Fibroblast of gingiva (primary cell): ENCODE measurements at regions not wholly inside any gene's neighbourhood (a gene's known extent, or its start where the extent isn't known, plus 50 kb on each side); places are given as distances from the start of the nearest gene placed in this dataset.
"Not testable (repeated sequence)": the region's sequence is repeated elsewhere in the genome, so short reads cannot be mapped to it uniquely, and the experiment has no call there.

Experiments used
- DNase-seq: peaks from one replicate; pipeline ENCODE4 v3.0.0-alpha.2; 2011; ENCODE audit warnings: low read depth

DNA sequence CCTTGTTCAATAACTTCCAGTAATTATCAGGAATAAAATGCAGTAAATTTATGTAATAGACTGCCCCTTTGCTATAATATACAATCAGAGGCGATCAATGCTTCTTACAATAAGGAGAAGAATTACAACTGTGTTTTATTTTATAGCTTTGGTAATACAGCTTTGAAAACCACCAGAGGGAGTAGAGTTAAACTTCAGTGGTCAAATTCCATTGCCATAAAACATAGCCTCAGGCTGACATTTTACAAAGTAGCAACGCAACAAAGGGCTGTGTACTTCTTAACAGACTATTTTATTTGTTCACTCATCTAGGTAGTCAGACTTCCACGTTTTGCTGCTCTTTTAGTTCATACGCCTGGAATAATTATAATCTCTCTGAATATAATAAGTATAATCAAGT is 58.5 kb downstream of the TEX13C start:
- no peak for DNase-seq

DNA sequence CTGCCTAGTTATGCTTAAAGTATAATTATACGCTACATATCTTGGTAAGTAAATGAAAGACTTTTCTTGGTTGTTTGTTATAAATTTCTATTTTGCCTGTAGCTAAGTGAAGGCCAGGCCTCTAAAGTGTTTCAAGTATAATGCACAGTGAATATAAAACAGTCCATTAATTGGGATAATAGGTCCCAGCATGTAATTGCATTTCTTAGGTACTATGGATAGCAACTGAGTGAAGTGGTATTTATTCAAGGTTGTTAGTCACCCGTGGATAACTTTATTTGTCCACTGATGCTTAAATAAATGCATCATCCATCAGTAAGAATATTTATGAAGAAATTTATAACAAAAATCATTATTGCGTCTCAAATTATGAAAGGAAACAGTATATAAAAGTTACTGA is 59.1 kb downstream of the TEX13C start:
- DNase-seq = no peak

DNA sequence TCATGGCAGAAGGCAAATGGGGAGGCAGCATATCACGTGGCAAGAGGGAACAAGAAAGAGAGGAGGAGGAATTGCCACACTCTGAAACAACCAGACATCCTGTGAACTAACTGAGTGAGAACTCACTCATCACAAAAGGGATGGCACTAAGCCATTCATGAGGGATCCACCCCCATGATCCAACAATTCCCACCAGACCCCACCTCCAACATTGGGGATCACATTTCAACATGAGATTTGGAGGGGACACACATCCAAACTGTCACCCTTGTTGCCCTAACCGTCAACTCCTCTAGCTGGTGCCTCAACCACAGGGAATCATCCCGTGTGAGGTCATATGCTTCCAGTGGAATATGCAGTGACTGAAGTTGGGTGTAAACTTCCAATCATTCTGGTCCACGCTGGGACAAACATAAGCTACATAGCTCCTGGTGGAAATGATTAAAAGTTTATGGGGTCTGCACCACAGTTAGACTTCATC is 62.5 kb downstream of the TEX13C start:
- no peak for DNase-seq

GRCh38 chrX:125382889-125383288 is 63.2 kb downstream of the TEX13C start:
- no peak for DNase-seq

DNA sequence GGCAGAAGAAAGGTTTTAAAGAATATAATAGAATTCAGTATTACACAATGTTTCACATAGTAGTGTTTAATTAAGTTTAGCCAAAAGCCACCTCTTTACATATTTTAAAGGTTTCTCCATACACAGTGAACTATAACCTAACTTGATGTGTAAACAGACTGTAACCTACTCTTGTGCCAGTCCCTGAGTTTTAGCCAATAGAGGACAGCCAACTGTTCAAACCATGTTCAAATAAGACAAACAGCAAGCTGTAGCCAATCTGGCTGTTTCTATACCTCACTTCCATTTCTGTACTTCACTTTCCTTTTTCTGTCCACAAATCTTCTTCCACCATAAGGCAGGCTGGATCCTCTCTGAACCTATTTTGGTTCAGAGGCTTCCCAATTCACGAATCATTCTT is 65.2 kb downstream of the TEX13C start:
- no peak for DNase-seq

- DNase-seq = no peak
These were observed 68.3 kb downstream of the TEX13C start for GRCh38 chrX:125387945-125388344.

GRCh38 chrX:125394449-125394848 is 74.8 kb downstream of the TEX13C start:
- DNase-seq = no peak

DNA sequence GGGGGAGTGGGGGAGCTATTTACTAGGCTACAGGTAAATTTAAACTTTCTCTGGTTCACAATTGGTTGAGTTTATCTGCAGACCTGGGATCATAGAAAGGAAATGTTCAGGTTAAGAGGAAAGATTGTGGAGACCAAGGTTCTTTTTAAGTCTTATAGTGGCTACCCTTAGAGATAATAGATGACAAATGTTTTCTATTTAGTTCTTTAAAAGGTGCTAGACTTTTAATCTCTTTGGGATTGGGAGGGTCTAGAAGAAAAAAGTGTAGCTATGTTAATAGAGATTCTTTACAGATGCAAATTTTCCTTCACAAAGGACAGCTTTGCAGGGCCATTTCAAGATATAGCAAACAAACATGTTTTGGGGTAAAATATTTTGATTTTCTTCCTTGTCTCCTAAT is 76.0 kb downstream of the TEX13C start:
- no peak for DNase-seq

DNA sequence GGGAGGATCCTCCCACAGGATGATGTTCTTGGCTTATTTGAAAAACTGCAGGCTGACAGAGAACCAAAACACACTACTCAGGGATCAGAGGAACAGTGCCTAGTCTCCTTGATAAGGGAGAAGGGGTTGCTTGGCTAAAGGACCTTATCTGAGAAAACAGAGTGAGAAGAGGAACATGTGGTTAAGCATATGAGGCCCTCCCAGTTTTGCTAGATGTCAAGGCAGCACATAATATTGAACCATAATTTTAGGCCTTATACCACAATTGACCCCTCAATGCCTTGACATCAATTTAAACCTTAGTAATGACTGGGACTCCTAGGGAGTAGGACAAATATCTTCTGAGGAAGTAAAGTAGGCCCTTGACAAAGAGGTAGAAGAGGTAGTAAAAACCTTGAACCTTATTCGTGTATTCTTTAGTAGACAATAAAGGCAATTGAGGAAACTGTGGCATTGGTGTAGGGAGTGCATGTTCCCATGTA is 79.3 kb downstream of the TEX13C start:
- DNase-seq = no peak

DNA sequence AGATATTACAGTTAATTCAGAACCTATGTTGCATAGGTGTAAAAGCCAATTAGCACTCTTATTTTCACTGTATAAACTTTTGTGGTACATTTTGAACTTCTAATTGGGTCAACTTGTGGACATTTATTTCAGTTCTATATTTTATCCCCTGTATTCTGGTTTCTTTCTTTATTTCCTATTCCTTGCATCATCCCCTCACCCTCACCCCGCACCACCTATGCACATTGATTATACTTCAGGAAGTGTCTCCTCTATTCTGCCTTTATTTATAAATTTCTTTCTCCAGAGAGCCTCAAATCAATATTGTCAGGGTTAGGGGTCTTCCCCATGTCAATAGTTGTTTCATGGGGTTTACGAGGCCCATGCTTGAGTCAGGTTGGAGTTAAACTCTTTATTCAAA is 83.1 kb downstream of the TEX13C start:
- DNase-seq = no peak

DNA sequence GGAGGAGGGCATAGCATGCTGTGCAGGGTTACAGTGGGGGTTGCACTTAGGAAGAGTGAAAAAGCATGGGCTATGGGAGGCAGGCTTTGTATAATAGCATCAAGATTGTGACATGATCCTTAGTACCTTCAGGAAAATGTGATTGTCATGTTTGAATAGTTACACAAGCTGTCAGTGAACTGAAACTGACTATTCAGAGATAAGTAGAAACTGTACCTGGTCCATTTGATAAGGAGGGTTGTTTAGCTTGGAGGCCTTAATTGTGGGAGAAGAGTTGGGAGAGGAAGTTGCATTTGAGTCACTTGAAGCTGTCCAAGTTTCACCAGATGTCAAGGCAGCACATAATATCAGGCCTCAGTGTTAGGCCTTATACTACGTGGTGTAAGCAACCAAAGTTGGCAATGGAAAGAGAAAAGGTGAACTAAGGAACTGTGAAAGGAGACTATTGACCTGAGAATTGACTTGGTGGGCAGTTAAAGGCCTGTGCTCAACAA is 85.0 kb downstream of the TEX13C start:
- DNase-seq = no peak

DNA sequence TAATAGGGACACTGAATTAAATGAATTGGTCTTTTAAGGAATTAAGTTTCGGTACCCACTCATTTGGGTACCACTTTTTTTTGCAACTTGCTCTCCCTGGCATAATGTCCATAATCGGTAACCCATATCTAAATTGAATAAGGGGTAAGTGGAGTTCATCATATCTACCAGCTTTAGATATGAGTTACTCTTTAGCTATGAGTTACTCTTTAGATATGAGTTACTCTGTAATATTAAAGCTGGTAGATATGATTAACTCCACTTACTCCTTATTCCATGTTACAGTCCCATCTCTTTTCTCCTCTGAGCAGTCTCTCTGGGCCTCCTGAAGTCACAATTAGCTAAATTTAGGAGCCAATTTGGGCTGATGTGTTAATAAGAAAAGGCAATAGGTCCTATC is 85.7 kb downstream of the TEX13C start:
- DNase-seq = no peak

- DNase-seq = no peak
These were observed 87.6 kb downstream of the TEX13C start for GRCh38 chrX:125407314-125407713.

GRCh38 chrX:125420809-125421208 is 101.1 kb downstream of the TEX13C start:
- no peak for DNase-seq

GRCh38 chrX:125422986-125423385 is 103.3 kb downstream of the TEX13C start:
- no peak for DNase-seq

DNA sequence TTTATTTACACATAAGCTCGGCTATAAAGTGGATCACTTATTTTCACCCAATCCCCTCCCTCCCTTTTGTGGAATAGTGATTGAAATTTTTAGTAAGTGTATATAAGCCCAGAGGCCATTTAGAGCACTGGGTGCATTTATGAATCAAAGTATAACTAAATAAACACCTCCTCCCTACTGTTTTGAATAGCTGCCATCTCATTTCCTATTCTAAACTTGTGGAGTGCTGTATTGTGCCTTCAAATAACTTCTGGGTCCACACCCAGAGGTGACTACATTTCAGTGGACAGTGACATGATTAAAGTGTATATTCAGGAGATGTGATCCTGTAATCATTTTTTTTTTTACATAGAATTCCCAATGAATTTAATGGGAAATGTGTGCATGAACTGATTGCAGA is 104.9 kb downstream of the TEX13C start:
- no peak for DNase-seq

DNA sequence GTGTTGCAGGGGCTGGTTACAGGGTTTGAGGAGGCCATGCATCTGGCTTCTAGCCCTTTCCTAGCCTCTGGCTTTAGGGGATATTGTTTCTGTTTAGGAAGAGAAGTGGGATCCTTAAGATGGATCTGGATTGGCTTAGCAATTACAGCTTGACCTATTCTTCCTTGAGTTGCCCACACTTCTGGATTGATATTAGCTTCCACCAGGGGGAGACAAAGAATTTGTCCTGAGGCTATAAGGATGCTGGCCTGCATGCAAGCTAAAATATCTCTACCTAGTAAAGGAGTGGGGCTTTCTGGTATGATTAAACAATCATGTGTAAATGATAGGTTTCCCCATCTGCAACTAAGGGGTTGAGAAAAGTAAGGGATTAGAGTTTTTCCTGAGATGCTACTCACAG is 117.2 kb downstream of the TEX13C start:
- no peak for DNase-seq

DNA sequence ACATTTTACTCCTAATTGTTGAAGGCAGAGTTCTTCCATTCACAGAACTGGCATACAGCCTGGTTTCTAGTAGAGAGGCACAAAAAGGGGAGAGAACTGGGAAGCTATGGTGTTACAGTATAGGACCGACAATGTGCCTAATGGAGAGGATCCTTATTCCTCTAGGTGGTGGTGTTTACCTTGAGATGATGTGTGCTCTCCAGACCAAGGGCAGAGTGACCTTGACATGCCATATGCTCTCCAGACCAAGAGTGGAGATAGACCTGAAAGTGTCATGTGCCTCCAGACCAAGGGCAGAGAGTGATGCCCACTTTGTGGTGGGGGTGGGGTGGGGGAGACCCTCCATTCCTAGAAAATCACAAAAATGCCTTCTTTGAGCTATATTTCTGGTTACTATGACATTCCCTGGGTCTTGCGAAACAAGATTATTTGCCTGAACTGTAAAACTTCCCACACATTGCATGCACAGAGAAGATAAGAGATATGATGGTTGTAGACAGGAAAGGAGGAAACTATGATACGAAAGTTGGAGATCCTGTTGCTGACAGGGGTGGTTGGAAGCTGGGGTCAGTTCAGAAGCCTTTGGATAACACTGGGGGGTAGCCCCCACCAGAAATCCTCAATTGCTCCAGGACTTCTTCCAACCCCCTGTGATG is 119.7 kb downstream of the TEX13C start:
- no peak for DNase-seq

- DNase-seq = no peak
These were observed 125.0 kb downstream of the TEX13C start for GRCh38 chrX:125444659-125445058.

DNA sequence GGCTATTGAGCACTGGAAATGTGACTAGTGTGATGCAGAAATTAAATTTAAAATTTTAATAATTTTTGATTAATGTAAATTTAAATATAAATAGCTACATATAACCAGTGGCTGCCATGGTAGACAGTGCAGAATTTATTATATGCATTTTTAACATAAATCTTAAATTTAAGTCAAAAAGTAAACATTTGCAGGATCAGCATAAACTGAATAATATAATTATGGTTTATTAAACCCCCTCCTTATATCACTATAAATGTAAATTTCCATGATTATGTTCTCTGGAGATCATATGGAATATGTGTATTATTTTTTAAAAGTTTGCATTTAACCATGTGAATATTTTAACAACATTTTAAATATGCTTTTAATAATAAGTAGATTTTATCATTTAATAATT is 155.8 kb downstream of the TEX13C start:
- DNase-seq = no peak

- DNase-seq = no peak
These were observed 172.8 kb downstream of the TEX13C start for GRCh38 chrX:125492439-125492838.

DNA sequence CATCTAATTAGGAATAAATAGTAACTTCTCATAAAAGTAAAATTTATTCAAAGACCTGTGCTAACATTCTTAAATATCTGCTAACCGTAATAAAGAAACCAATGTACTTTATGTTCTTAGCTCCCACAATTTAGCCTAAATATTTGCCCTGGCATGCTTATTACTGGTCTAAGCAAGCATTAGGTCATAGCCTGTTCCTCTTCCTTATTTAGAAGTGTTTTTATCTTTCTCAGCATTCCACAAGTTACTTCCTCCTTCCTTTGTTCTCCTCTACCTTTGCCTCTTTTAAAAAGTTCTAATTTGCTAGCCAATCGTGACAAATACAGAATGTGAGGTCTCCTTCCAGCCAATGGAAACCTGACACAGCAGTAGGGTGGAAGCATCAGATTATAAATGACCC is 173.3 kb downstream of the TEX13C start:
- DNase-seq = not testable (repeated sequence)

- DNase-seq = no peak
These were observed 178.0 kb downstream of the TEX13C start for GRCh38 chrX:125497667-125498066.

GRCh38 chrX:125503769-125504168 is 184.1 kb downstream of the TEX13C start:
- DNase-seq = no peak
